ENCODE measurements at regions not wholly inside any gene's neighbourhood (a gene's known extent, or its start where the extent isn't known, plus 50 kb on each side); places are given as distances from the start of the nearest gene placed in this dataset.

DNA sequence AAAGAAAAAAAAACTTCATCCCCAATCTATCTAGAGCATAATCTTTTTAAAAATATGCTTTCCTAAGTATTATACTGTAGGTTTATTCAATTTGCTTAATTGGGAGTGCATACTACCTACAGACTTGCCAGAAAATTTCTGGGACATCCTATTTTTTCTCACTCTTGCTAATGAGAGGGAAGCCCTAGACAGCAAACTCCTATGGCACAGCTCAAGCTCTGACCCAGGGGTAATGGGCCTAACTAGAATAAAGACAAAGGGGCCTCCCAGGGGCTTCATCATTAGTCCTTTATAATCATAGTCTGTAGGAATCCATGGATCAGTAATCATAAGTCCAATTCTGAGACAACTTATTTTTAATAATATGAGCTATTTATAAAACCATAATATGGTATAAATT, 142.6 kb upstream of the ITGA4 start:
- Mint-ChIP-seq H3K9me3 (peaks cover 0 to 3% of the 10 kb centered on the region in 2 donors), H3K4me3 (no peak overlapping the region), H3K4me1 (peaks cover 24 to 33% of the 10 kb centered on the region in 2 donors), H3K27ac (peak overlapping the region; percentile 70 to 89), H3K36me3 (no peaks in the 10 kb centered on the region), H3K27me3 (ENCODE audit: low read depth in 2 of 2) (no peaks in the 10 kb centered on the region)
- Histone ChIP-seq H3K36me3 (ENCODE audit: control insufficient read depth, insufficient read depth, low read length) (no peaks in the 10 kb centered on the region), H3K4me3 (ENCODE audit: low read length) (no peak overlapping the region), H3K27ac (ENCODE audit: low read length) (peak overlapping the region; percentile 52), H3K4me1 (ENCODE audit: control insufficient read depth, insufficient read depth, low read length) (peaks cover 16% of the 10 kb centered on the region), H3K9me3 (ENCODE audit: control insufficient read depth, insufficient read depth, low read length) (no peaks in the 10 kb centered on the region), H3K27me3 (ENCODE audit: control insufficient read depth, insufficient read depth, low read length) (no peaks in the 10 kb centered on the region)
- intact Hi-C loops (cut with micrococcal nuclease): loop anchor here (5.0 kb wide), 2 partner anchors 37 to 332 kb away; partner anchors contain the start of gene UBE2E3
- no peak for ATAC-seq
- no peak for DNase-seq
- TF ChIP-seq, protein P1, sequence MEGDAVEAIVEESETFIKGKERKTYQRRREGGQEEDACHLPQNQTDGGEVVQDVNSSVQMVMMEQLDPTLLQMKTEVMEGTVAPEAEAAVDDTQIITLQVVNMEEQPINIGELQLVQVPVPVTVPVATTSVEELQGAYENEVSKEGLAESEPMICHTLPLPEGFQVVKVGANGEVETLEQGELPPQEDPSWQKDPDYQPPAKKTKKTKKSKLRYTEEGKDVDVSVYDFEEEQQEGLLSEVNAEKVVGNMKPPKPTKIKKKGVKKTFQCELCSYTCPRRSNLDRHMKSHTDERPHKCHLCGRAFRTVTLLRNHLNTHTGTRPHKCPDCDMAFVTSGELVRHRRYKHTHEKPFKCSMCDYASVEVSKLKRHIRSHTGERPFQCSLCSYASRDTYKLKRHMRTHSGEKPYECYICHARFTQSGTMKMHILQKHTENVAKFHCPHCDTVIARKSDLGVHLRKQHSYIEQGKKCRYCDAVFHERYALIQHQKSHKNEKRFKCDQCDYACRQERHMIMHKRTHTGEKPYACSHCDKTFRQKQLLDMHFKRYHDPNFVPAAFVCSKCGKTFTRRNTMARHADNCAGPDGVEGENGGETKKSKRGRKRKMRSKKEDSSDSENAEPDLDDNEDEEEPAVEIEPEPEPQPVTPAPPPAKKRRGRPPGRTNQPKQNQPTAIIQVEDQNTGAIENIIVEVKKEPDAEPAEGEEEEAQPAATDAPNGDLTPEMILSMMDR (IDR thresholded peaks at IDR 0.05): no peak

- H3K36me3 Mint-ChIP-seq: no peaks in the 10 kb centered on the region
- Histone ChIP-seq H3K4me3 (ENCODE audit: low read length) (no peak overlapping the region), H3K27me3 (ENCODE audit: control insufficient read depth, insufficient read depth, low read length) (no peaks in the 10 kb centered on the region), H3K27ac (ENCODE audit: low read length) (no peak overlapping the region), H3K4me1 (ENCODE audit: control insufficient read depth, insufficient read depth, low read length) (peaks cover 3% of the 10 kb centered on the region), H3K36me3 (ENCODE audit: control insufficient read depth, insufficient read depth, low read length) (no peaks in the 10 kb centered on the region), H3K9me3 (ENCODE audit: control insufficient read depth, insufficient read depth, low read length) (no peaks in the 10 kb centered on the region)
- peaks cover 0 to 3% of the 10 kb centered on the region in 2 donors for H3K9me3 Mint-ChIP-seq
- ATAC-seq (no peak), DNase-seq (no peak)
- no peak overlapping the region for H3K27ac Mint-ChIP-seq
- H3K4me3 Mint-ChIP-seq: no peak overlapping the region
- intact Hi-C loops (cut with micrococcal nuclease): no loop called here
- no peaks in the 10 kb centered on the region for H3K27me3 Mint-ChIP-seq (ENCODE audit: low read depth in 2 of 2)
- no CpG with 5 or more reads among the region's 3 CpGs for WGBS (ENCODE audit: insufficient coverage)
- H3K4me1 Mint-ChIP-seq: peaks cover 10 to 18% of the 10 kb centered on the region in 2 donors
- TF ChIP-seq, protein P1 (IDR thresholded peaks at IDR 0.05): no peak
These were observed 139.7 kb upstream of the ITGA4 start for GRCh38 chr2:181317511-181317910.

DNA sequence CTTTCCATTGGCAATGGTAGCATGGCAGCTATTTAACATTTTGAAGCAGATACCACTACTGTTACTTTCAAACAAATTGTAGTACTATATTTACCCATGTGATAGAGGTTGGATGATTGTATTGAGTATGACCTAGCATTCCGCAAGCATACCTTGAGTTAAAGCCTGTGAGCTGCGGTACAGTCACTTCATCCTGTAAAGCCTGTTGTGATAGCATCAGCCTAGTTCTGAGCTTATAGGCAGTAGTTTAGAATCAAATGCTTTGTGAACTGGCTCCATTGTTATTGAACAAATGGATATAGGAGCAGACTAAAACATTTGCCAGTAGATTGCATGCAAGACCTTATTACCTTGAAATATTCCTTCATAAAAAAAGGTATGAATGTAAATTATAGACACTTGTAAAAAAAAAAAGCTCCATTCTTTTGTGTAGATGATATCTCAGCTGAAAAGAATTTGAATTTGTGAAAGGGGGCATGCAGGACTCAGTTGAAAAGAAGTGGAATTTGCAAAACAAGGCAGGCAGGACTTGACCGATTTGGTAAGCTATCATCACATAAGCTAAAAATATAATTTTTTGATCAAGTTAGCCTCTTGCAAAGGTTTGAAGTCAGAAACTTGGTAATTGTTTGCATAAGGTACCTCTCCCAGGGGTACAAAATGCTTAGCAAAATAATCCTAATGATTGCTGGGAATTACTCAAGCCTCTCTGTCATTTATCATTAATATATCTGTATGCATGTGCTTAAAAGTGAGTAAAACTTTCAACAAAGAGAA, 138.5 kb upstream of the ITGA4 start:
- Histone ChIP-seq H3K9me3 (ENCODE audit: control insufficient read depth, insufficient read depth, low read length) (no peaks in the 10 kb centered on the region), H3K36me3 (ENCODE audit: control insufficient read depth, insufficient read depth, low read length) (no peaks in the 10 kb centered on the region), H3K27ac (ENCODE audit: low read length) (no peak overlapping the region), H3K27me3 (ENCODE audit: control insufficient read depth, insufficient read depth, low read length) (no peaks in the 10 kb centered on the region), H3K4me1 (ENCODE audit: control insufficient read depth, insufficient read depth, low read length) (no peaks in the 10 kb centered on the region), H3K4me3 (ENCODE audit: low read length) (no peak overlapping the region)
- H3K27me3 Mint-ChIP-seq (ENCODE audit: low read depth in 2 of 2): no peaks in the 10 kb centered on the region
- no peaks in the 10 kb centered on the region for H3K9me3 Mint-ChIP-seq
- no peak for ATAC-seq
- peaks cover 7% of the 10 kb centered on the region for H3K36me3 Mint-ChIP-seq
- no peak overlapping the region for H3K27ac Mint-ChIP-seq
- WGBS (ENCODE audit: insufficient coverage): 100% methylated on average over 3 of the region's 3 CpGs
- peaks cover 0 to 14% of the 10 kb centered on the region in 2 donors for H3K4me1 Mint-ChIP-seq
- intact Hi-C loops (cut with micrococcal nuclease): no loop called here
- no peak overlapping the region for H3K4me3 Mint-ChIP-seq
- TF ChIP-seq, protein P1 (IDR thresholded peaks at IDR 0.05): no peak
- no peak for DNase-seq

DNA sequence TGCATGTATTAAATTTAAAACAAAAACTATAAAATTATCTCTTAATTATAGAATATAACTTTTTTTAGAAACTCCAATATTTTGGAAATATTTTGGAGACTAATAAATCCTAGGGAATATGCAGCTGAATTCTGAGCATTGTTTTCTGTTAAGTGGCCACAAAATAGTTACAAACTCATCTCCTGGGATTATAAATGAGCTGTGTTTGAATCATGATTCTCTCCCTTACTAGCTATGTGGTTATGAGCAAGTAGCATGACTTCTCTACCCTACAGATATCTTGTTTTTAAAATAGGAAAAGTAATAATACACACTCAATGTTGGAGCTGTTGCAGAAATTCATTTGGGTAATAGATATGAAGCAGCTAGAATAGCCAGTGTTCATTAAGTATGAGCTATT, 137.9 kb upstream of the ITGA4 start:
- Histone ChIP-seq H3K27ac (ENCODE audit: low read length) (no peak overlapping the region), H3K4me3 (ENCODE audit: low read length) (no peak overlapping the region), H3K36me3 (ENCODE audit: control insufficient read depth, insufficient read depth, low read length) (no peaks in the 10 kb centered on the region), H3K4me1 (ENCODE audit: control insufficient read depth, insufficient read depth, low read length) (no peaks in the 10 kb centered on the region), H3K27me3 (ENCODE audit: control insufficient read depth, insufficient read depth, low read length) (no peaks in the 10 kb centered on the region), H3K9me3 (ENCODE audit: control insufficient read depth, insufficient read depth, low read length) (no peaks in the 10 kb centered on the region)
- DNase-seq: no peak
- intact Hi-C loops (cut with micrococcal nuclease): no loop called here
- no peak for ATAC-seq
- Mint-ChIP-seq H3K4me1 (peaks cover 0 to 8% of the 10 kb centered on the region in 2 donors), H3K9me3 (no peaks in the 10 kb centered on the region), H3K36me3 (peaks cover 7% of the 10 kb centered on the region), H3K27me3 (ENCODE audit: low read depth in 2 of 2) (no peaks in the 10 kb centered on the region), H3K27ac (no peak overlapping the region), H3K4me3 (no peak overlapping the region)
- TF ChIP-seq, protein P1 (IDR thresholded peaks at IDR 0.05): no peak

Measured in natural killer cell (primary cell).